ENCODE measurements at regions not wholly inside any gene's neighbourhood (a gene's known extent, or its start where the extent isn't known, plus 50 kb on each side); places are given as distances from the start of the nearest gene placed in this dataset.

DNA sequence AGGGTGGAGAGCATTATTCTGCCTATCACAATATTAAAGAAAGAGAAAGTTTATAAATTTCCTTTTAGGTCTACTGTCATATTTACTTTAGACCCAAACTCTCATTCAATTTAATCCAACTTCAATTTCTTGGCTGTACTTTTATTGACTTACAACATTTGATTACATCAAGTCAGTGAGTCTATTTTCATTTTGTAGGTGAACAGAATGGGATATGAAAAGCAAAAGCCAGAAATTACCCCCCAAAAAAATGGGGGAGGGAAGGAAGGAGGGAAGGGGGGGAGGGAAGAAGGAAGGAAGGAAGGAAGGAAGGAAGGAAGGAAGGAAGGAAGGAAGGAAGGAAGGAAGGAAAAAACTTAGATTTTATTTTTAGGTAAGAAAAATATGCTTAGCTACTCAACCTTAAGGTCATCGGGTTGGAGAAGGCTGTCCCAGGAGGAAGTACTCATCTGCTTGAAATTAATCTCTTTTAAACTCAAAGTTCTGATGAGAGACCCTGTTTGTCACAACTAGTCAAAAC lies 320.1 kb upstream of the ATP11B start:
- in situ Hi-C loops (cut with MboI; ENCODE audit: low sequenced_read_pairs) (no loop called here), intact Hi-C loops (cut with micrococcal nuclease) (no loop called here), dilution Hi-C loops (cut with HindIII; ENCODE audit: low sequenced_read_pairs, unreplicated experiment) (no loop called here)
- Histone ChIP-seq H3K14ac (replicated peaks; ENCODE audit: low read depth, low read length) (no peak overlapping the region), H2BK5ac (ENCODE audit: low read depth, low read length, poor library complexity, severe bottlenecking) (no peak overlapping the region), H3K79me1 (ENCODE audit: low read depth in 1 of 2, low read length in 2 of 2) (no peaks in the 10 kb centered on the region), H3K27me3 (ENCODE audit: control insufficient read depth, insufficient read depth, low read length) (no peaks in the 10 kb centered on the region), H2BK20ac (ENCODE audit: low read depth, low read length) (no peak overlapping the region), H3K4ac (ENCODE audit: low read depth, low read length) (no peak overlapping the region), H3K27ac (ENCODE audit: insufficient read depth, low read length) (no peak overlapping the region), H2AFZ (replicated peaks; ENCODE audit: low read length, poor library complexity) (no peak overlapping the region), H2BK120ac (ENCODE audit: low read depth, low read length) (no peak overlapping the region), H4K5ac (ENCODE audit: low read depth, low read length) (no peak overlapping the region), H3K9me1 (ENCODE audit: insufficient read depth, low read length) (no peaks in the 10 kb centered on the region), H2AK9ac (replicated peaks; ENCODE audit: low read depth, low read length, poor library complexity) (no peak overlapping the region), H3K36me3 (ENCODE audit: control insufficient read depth, insufficient read depth, low read length) (no peaks in the 10 kb centered on the region), H3K23ac (ENCODE audit: low read depth, low read length) (no peak overlapping the region), H3K4me1 (ENCODE audit: control insufficient read depth, insufficient read depth, low read length) (no peaks in the 10 kb centered on the region), H3K4me3 (ENCODE audit: insufficient read depth, low read depth, low read length) (no peak overlapping the region), H4K20me1 (ENCODE audit: insufficient read depth, low read length) (no peaks in the 10 kb centered on the region), H3K4me2 (ENCODE audit: low read depth, low read length) (no peak overlapping the region), H3K56ac (ENCODE audit: extremely low read depth, insufficient read depth, low read length) (no peak overlapping the region), H4K8ac (ENCODE audit: low read depth in 2 of 2, low read length in 2 of 2) (no peak overlapping the region), H2BK15ac (ENCODE audit: low read depth, low read length) (no peak overlapping the region), H3K9me3 (ENCODE audit: control insufficient read depth, insufficient read depth, low read length) (peaks cover 7% of the 10 kb centered on the region), H4K91ac (ENCODE audit: insufficient read depth, low read depth, low read length) (no peak overlapping the region), H2AK5ac (ENCODE audit: low read depth, low read length) (no peak overlapping the region), H3K9ac (ENCODE audit: low read depth, low read length) (no peak overlapping the region), H3K18ac (ENCODE audit: low read depth, low read length) (no peak overlapping the region)
- DNase-seq (no peak), ATAC-seq (ENCODE audit: low read depth) (no peak)
- no CpG with 5 or more reads among the region's 1 CpG for WGBS, 2 experiments (ENCODE audit: extremely low coverage in 2 of 2, insufficient read length in 1 of 2)
- no TSS peak for BruUV-seq (replicated peaks)
- POLR2A ChIA-PET (ENCODE audit: unreplicated experiment) = no interaction called here
- no peak for TF ChIP-seq MAFK (IDR thresholded peaks at IDR 0.05; ENCODE audit: low read depth, low read length)
- TF ChIP-seq MXI1 (IDR thresholded peaks at IDR 0.05; ENCODE audit: borderline replicate concordance, low read depth, low read length) = no peak
- TF ChIP-seq POLR2A (IDR thresholded peaks at IDR 0.05; ENCODE audit: low read depth, low read length) = no peak
- no peak for TF ChIP-seq RAD21 (IDR thresholded peaks at IDR 0.05; ENCODE audit: low read length)
- TF ChIP-seq SMC3 (IDR thresholded peaks at IDR 0.05; ENCODE audit: low read depth, low read length) = no peak
- CTCF ChIA-PET = no interaction called here
